Mesenchymal stem cell (in vitro differentiated cells and primary cell): ENCODE measurements at regions not wholly inside any gene's neighbourhood (a gene's known extent, or its start where the extent isn't known, plus 50 kb on each side); places are given as distances from the start of the nearest gene placed in this dataset.

Experiments used
- DNase-seq: peaks from one replicate; pipeline ENCODE4 v3.0.0-alpha.2; 2013
- H2AFZ ChIP-seq: one replicate; pipeline ENCODE4 v1.6.1; 2013; ENCODE audit warnings: low read depth, mild to moderate bottlenecking, control low read depth, inconsistent platforms, low read length, moderate library complexity
- H2AK5ac ChIP-seq: 2 replicates; pipeline ENCODE4 v1.6.1; 2013; ENCODE audit warnings: low read length, moderate library complexity, mild to moderate bottlenecking, inconsistent platforms; ENCODE audit not compliant: severe bottlenecking
- H2BK120ac ChIP-seq: one replicate; pipeline ENCODE4 v1.6.1; 2013; ENCODE audit warnings: low read depth, mild to moderate bottlenecking, inconsistent platforms, low read length, moderate library complexity
- H2BK12ac ChIP-seq, 2 experiments: one replicate each; pipeline ENCODE4 v1.6.1; 2013; ENCODE audit warnings: inconsistent platforms in 2 of 2, low read length in 2 of 2, mild to moderate bottlenecking in 2 of 2, moderate library complexity in 2 of 2, control low read depth in 1 of 2
- H2BK15ac ChIP-seq: one replicate; pipeline ENCODE4 v1.6.1; 2013; ENCODE audit warnings: mild to moderate bottlenecking, low read depth, inconsistent platforms; ENCODE audit not compliant: poor library complexity, severe bottlenecking
- H2BK5ac ChIP-seq: 2 replicates; pipeline ENCODE4 v1.6.1; 2013; ENCODE audit warnings: low read depth, mild to moderate bottlenecking, low read length, control low read depth, inconsistent platforms; ENCODE audit not compliant: poor library complexity, severe bottlenecking
- H3K14ac ChIP-seq, 2 experiments: one replicate each; pipeline ENCODE4 v1.6.1; 2013; ENCODE audit warnings: inconsistent platforms in 2 of 2, low read length in 2 of 2, control low read depth in 1 of 2, mild to moderate bottlenecking in 1 of 2, moderate library complexity in 1 of 2
- H3K18ac ChIP-seq, 2 experiments: one replicate each; pipeline ENCODE4 v1.6.1; 2013; ENCODE audit warnings: inconsistent platforms in 2 of 2, low read length in 2 of 2, control low read depth in 1 of 2, low read depth in 1 of 2, mild to moderate bottlenecking in 1 of 2
- H3K23ac ChIP-seq, 2 experiments: one replicate each; pipeline ENCODE4 v1.6.1; 2013; ENCODE audit warnings: inconsistent platforms in 2 of 2, low read length in 2 of 2, mild to moderate bottlenecking in 2 of 2, moderate library complexity in 2 of 2, control low read depth in 1 of 2
- H3K27ac ChIP-seq: 2 replicates; pipeline ENCODE4 v1.5.1; 2013; ENCODE audit warnings: mild to moderate bottlenecking, moderate library complexity, low read length, control low read depth, inconsistent platforms; ENCODE audit not compliant: poor library complexity, severe bottlenecking
- H3K27me3 ChIP-seq, 2 experiments: 2 replicates each; pipeline versions ENCODE4 v1.6.1 to v1.7.0; 2013; ENCODE audit warnings: low read length in 2 of 2, mild to moderate bottlenecking in 2 of 2, moderate library complexity in 2 of 2, control low read depth in 1 of 2, inconsistent platforms in 1 of 2; ENCODE audit not compliant: control insufficient read depth in 1 of 2, insufficient read depth in 1 of 2
- H3K36me3 ChIP-seq, 2 experiments: 2 replicates each; pipeline versions ENCODE4 v1.6.1 to v1.7.0; 2013; ENCODE audit warnings: low read length in 2 of 2, control low read depth in 1 of 2, inconsistent platforms in 1 of 2, low read depth in 1 of 2, mild to moderate bottlenecking in 1 of 2; ENCODE audit not compliant: insufficient read depth in 2 of 2, control insufficient read depth in 1 of 2
- H3K4ac ChIP-seq, 2 experiments: one replicate each; pipeline ENCODE4 v1.6.1; 2013; ENCODE audit warnings: inconsistent platforms in 2 of 2, low read length in 2 of 2, mild to moderate bottlenecking in 2 of 2, moderate library complexity in 2 of 2, control low read depth in 1 of 2, low read depth in 1 of 2
- H3K4me1 ChIP-seq: 2 replicates; pipeline ENCODE4 v1.6.1; 2013; ENCODE audit warnings: low read depth, low read length, control low read depth; ENCODE audit not compliant: control insufficient read depth, insufficient read depth
- H3K4me2 ChIP-seq: 2 replicates; pipeline ENCODE4 v1.6.1; 2013; ENCODE audit warnings: low read length, mild to moderate bottlenecking, inconsistent platforms; ENCODE audit not compliant: poor library complexity, severe bottlenecking
- H3K4me3 ChIP-seq, 2 experiments: 2 replicates each; pipeline versions ENCODE4 v1.5.1 to v1.7.0; 2013; ENCODE audit warnings: low read length in 2 of 2, mild to moderate bottlenecking in 2 of 2, control low read depth in 1 of 2, low read depth in 1 of 2; ENCODE audit not compliant: insufficient read depth in 1 of 2
- H3K79me1 ChIP-seq: replicated peaks from 2 replicates; pipeline ENCODE4 v1.6.1; 2013; ENCODE audit warnings: mild to moderate bottlenecking, control low read depth, low read length, inconsistent platforms; ENCODE audit not compliant: poor library complexity, severe bottlenecking
- H3K9ac ChIP-seq: 2 replicates; pipeline ENCODE4 v1.7.0; 2013; ENCODE audit warnings: mild to moderate bottlenecking, low read length, moderate library complexity
- H3K9me3 ChIP-seq: 2 replicates; pipeline ENCODE4 v1.7.0; 2013; ENCODE audit warnings: mild to moderate bottlenecking, low read length; ENCODE audit not compliant: control insufficient read depth
- H4K8ac ChIP-seq: one replicate; pipeline ENCODE4 v1.6.1; 2013; ENCODE audit warnings: inconsistent platforms, mild to moderate bottlenecking, low read length, moderate library complexity
- H4K91ac ChIP-seq: one replicate; pipeline ENCODE4 v1.6.1; 2013; ENCODE audit warnings: mild to moderate bottlenecking, low read length, inconsistent platforms
- WGBS: methylation state at CpG from one replicate; pipeline ENCODE4 v1.1.7; 2013; ENCODE audit warnings: mixed read lengths; 5-methylcytosine and 5-hydroxymethylcytosine counted together

GRCh38 chrX:111006116-111006515, 89.9 kb upstream of the PAK3 start:
- Histone ChIP-seq H2AK5ac (no peak overlapping the region), H3K4me1 (no peaks in the 10 kb centered on the region), H3K27me3 (peaks cover 0 to 79% of the 10 kb centered on the region in 2 experiments), H3K4ac (no peak overlapping the region), H3K79me1 (no peaks in the 10 kb centered on the region), H3K4me2 (no peak overlapping the region), H2BK120ac (no peak overlapping the region), H3K9ac (no peak overlapping the region), H3K14ac (no peak overlapping the region), H3K18ac (no peak overlapping the region), H4K91ac (no peak overlapping the region), H3K27ac (no peak overlapping the region), H2BK15ac (no peak overlapping the region), H3K9me3 (no peaks in the 10 kb centered on the region), H3K4me3 (no peak overlapping the region), H2BK5ac (no peak overlapping the region), H3K36me3 (no peaks in the 10 kb centered on the region), H2BK12ac (no peak overlapping the region), H3K23ac (no peak overlapping the region), H4K8ac (no peak overlapping the region), H2AFZ (no peak overlapping the region)
- DNase-seq, result no peak
- 75% methylated on average over 2 of the region's 2 CpGs for WGBS

- no peak overlapping the region for H4K91ac ChIP-seq
- no peak overlapping the region for H4K8ac ChIP-seq
- no peak for DNase-seq
- no peak overlapping the region for H3K4me3 ChIP-seq
- H3K14ac ChIP-seq, result no peak overlapping the region
- no peak overlapping the region for H2AK5ac ChIP-seq
- no peak overlapping the region for H3K4ac ChIP-seq
- H3K27me3 ChIP-seq, result peaks cover 0 to 74% of the 10 kb centered on the region in 2 experiments
- no peak overlapping the region for H3K4me2 ChIP-seq
- no peak overlapping the region for H3K18ac ChIP-seq
- H3K9ac ChIP-seq, result no peak overlapping the region
- H3K79me1 ChIP-seq, result no peaks in the 10 kb centered on the region
- no peak overlapping the region for H3K23ac ChIP-seq
- no peak overlapping the region for H2BK120ac ChIP-seq
- WGBS, result 93% methylated on average over 3 of the region's 4 CpGs
- no peaks in the 10 kb centered on the region for H3K9me3 ChIP-seq
- no peak overlapping the region for H2BK12ac ChIP-seq
- H2AFZ ChIP-seq, result no peak overlapping the region
- H3K4me1 ChIP-seq, result no peaks in the 10 kb centered on the region
- H3K27ac ChIP-seq, result no peak overlapping the region
- H2BK5ac ChIP-seq, result no peak overlapping the region
- no peaks in the 10 kb centered on the region for H3K36me3 ChIP-seq
- H2BK15ac ChIP-seq, result no peak overlapping the region
Measured at GRCh38 chrX:111005166-111005565, 90.8 kb upstream of the PAK3 start.

- H3K23ac ChIP-seq, result no peak overlapping the region
- H4K91ac ChIP-seq, result no peak overlapping the region
- H3K14ac ChIP-seq, result no peak overlapping the region
- no peak overlapping the region for H3K18ac ChIP-seq
- H2AFZ ChIP-seq, result no peak overlapping the region
- H3K79me1 ChIP-seq, result no peaks in the 10 kb centered on the region
- H2BK15ac ChIP-seq, result no peak overlapping the region
- H2AK5ac ChIP-seq, result no peak overlapping the region
- H3K4ac ChIP-seq, result no peak overlapping the region
- H3K4me1 ChIP-seq, result no peaks in the 10 kb centered on the region
- H3K9me3 ChIP-seq, result no peaks in the 10 kb centered on the region
- DNase-seq, result no peak
- H3K4me2 ChIP-seq, result no peak overlapping the region
- no peak overlapping the region for H3K9ac ChIP-seq
- H3K36me3 ChIP-seq, result no peaks in the 10 kb centered on the region
- H3K27me3 ChIP-seq, result peaks cover 0 to 56% of the 10 kb centered on the region in 2 experiments
- H2BK120ac ChIP-seq, result no peak overlapping the region
- no peak overlapping the region for H2BK5ac ChIP-seq
- H3K27ac ChIP-seq, result no peak overlapping the region
- H4K8ac ChIP-seq, result no peak overlapping the region
- H3K4me3 ChIP-seq, result no peak overlapping the region
- WGBS, result no CpG with 5 or more reads among the region's 4 CpGs
- no peak overlapping the region for H2BK12ac ChIP-seq
Measured at GRCh38 chrX:111003118-111003517, 92.9 kb upstream of the PAK3 start.

- H2BK12ac ChIP-seq, result no peak overlapping the region
- H3K23ac ChIP-seq, result no peak overlapping the region
- no peak overlapping the region for H3K27ac ChIP-seq
- peak; percentile 8 for DNase-seq
- no peak overlapping the region for H3K18ac ChIP-seq
- 16% methylated on average over 5 of the region's 8 CpGs for WGBS
- H3K4ac ChIP-seq, result no peak overlapping the region
- no peaks in the 10 kb centered on the region for H3K9me3 ChIP-seq
- H4K91ac ChIP-seq, result no peak overlapping the region
- H3K36me3 ChIP-seq, result no peaks in the 10 kb centered on the region
- H3K14ac ChIP-seq, result no peak overlapping the region
- no peak overlapping the region for H3K4me3 ChIP-seq
- no peak overlapping the region for H4K8ac ChIP-seq
- H2AK5ac ChIP-seq, result no peak overlapping the region
- no peaks in the 10 kb centered on the region for H3K4me1 ChIP-seq
- no peak overlapping the region for H2AFZ ChIP-seq
- H3K9ac ChIP-seq, result no peak overlapping the region
- no peak overlapping the region for H3K4me2 ChIP-seq
- no peak overlapping the region for H2BK15ac ChIP-seq
- H2BK5ac ChIP-seq, result no peak overlapping the region
- no peaks in the 10 kb centered on the region for H3K79me1 ChIP-seq
- peaks cover 0 to 28% of the 10 kb centered on the region in 2 experiments for H3K27me3 ChIP-seq
- H2BK120ac ChIP-seq, result no peak overlapping the region
Measured at GRCh38 chrX:110992611-110993010, 103.4 kb upstream of the PAK3 start.
